ENCODE measurements at regions not wholly inside any gene's neighbourhood (a gene's known extent, or its start where the extent isn't known, plus 50 kb on each side); places are given as distances from the start of the nearest gene placed in this dataset.

DNA sequence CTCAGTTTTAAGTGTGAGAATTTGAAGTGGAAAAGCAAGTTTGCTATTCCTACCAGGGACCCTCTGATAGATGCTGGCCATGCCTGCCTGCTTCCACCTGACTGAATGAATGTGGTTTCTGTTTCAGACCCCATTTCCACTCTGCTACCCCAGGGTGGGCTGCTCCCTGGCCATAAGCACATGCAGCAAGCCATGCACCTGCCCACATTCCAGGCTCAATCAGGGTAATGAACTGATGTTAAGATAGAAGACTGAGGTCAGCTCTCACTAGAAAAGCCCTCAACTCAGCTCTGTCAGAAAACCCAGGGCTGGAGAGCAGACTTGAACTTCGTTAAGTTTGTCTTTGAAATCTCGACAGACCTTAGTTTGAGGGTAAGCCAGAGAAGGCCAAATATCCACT, 333.9 kb downstream of the CYRIA start:
- TF ChIP-seq NRF1 (IDR thresholded peaks at IDR 0.05; ENCODE audit: low read depth, low read length) = no peak
- TF ChIP-seq, protein P1, sequence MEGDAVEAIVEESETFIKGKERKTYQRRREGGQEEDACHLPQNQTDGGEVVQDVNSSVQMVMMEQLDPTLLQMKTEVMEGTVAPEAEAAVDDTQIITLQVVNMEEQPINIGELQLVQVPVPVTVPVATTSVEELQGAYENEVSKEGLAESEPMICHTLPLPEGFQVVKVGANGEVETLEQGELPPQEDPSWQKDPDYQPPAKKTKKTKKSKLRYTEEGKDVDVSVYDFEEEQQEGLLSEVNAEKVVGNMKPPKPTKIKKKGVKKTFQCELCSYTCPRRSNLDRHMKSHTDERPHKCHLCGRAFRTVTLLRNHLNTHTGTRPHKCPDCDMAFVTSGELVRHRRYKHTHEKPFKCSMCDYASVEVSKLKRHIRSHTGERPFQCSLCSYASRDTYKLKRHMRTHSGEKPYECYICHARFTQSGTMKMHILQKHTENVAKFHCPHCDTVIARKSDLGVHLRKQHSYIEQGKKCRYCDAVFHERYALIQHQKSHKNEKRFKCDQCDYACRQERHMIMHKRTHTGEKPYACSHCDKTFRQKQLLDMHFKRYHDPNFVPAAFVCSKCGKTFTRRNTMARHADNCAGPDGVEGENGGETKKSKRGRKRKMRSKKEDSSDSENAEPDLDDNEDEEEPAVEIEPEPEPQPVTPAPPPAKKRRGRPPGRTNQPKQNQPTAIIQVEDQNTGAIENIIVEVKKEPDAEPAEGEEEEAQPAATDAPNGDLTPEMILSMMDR (IDR thresholded peaks at IDR 0.05; ENCODE audit: control extremely low read depth in 1 of 3, insufficient read depth in 1 of 3, low read depth in 1 of 3, low read length in 3 of 3) = no peak
- TF ChIP-seq SP1 (IDR thresholded peaks at IDR 0.05; ENCODE audit: low read depth, low read length) = no peak
- no peak for TF ChIP-seq JUND (IDR thresholded peaks at IDR 0.05; ENCODE audit: low read length)
- TF ChIP-seq POLR2AphosphoS5 (IDR thresholded peaks at IDR 0.05; ENCODE audit: low read depth, low read length) = no peak
- TF ChIP-seq POLR2A (IDR thresholded peaks at IDR 0.05; ENCODE audit: control extremely low read depth in 1 of 2, low read depth in 2 of 2, low read length in 2 of 2) = no peak
- TF ChIP-seq HDAC6 (IDR thresholded peaks at IDR 0.05; ENCODE audit: low read depth, low read length) = no peak
- TF ChIP-seq TAF1 (IDR thresholded peaks at IDR 0.05; ENCODE audit: low read depth, low read length) = no peak
- TF ChIP-seq EZH2 (IDR thresholded peaks at IDR 0.05; ENCODE audit: low read depth, low read length, severe bottlenecking) = no peak
- TF ChIP-seq JUN (IDR thresholded peaks at IDR 0.05; ENCODE audit: low read depth, low read length) = no peak
- no peak for TF ChIP-seq RFX5 (IDR thresholded peaks at IDR 0.05; ENCODE audit: borderline replicate concordance, low read depth, low read length)
- no peak for TF ChIP-seq RAD21 (IDR thresholded peaks at IDR 0.05 in 1 of 2, conservative IDR thresholded peaks at IDR 0.05 in 1 of 2; ENCODE audit: low read depth in 2 of 2, low read length in 2 of 2)
- TF ChIP-seq, protein P2, sequence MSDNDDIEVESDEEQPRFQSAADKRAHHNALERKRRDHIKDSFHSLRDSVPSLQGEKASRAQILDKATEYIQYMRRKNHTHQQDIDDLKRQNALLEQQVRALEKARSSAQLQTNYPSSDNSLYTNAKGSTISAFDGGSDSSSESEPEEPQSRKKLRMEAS (IDR thresholded peaks at IDR 0.05) = no peak

Data from H1 (cell line).